ENCODE measurements at regions not wholly inside any gene's neighbourhood (a gene's known extent, or its start where the extent isn't known, plus 50 kb on each side); places are given as distances from the start of the nearest gene placed in this dataset.

DNA sequence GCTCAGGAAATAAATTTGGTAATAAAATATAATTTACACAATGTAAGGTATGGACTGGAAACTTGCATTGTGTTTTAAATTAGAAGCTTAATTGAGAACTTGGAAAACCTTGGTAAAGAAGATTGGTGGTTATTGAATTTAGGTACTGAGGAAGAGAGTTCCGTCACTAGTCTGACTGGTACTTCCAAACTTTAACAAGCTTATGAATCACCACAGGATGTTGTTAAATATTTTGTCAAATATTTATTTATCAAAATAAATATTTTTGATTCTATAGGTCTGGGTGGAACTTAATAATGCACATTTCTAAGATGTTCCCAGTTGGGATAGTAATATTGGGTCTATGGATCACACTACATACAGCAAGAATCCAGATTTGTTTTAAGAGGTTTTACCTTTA, 992.2 kb downstream of the ARAP2 start:
- TF ChIP-seq CTCF (IDR thresholded peaks at IDR 0.05) (no peak), EZH2 (IDR thresholded peaks at IDR 0.05) (no peak)

Measured in neural progenitor cell (in vitro differentiated cells).